T-cell (primary cell): ENCODE measurements at regions not wholly inside any gene's neighbourhood (a gene's known extent, or its start where the extent isn't known, plus 50 kb on each side); places are given as distances from the start of the nearest gene placed in this dataset.

Source experiments
- ATAC-seq, 4 experiments: fragments of 200-7000 bp in 3 of 4; fragments of 150-1000 bp in 1 of 4; cut with Tn5 transposase; replicated peaks in 1 of 4; 1 replicate in 3 of 4; 2 replicates in 1 of 4; pipeline ENCODE4 v1.10.0; 2021; ENCODE audit warnings: moderate library complexity in 3 of 4, mild to moderate bottlenecking in 2 of 4, moderate number of reproducible peaks in 1 of 4
- CTCF ChIA-PET, 2 donors: fragments of 300-600 bp; sonication (Branson Sonifier 250); formaldehyde crosslinking; loops; one replicate each; lab custom pipeline; 2022; ENCODE audit warnings: antibody characterized with exemption in 2 of 2; lab: Charles Lee
- POLR2A ChIA-PET, 2 donors: fragments of 300-600 bp; sonication (Branson Sonifier 250); formaldehyde crosslinking; loops; one replicate each; lab custom pipeline; 2022; ENCODE audit warnings: antibody characterized with exemption in 2 of 2; lab: Charles Lee
- DNase-seq, 35 experiments: peaks; one replicate each; pipeline versions ENCODE4 v3.0.0 to v3.0.0-alpha.2; 2013 to 2023
- H3K27ac ChIP-seq: one replicate; pipeline ENCODE4 v1.5.1; 2013; ENCODE audit warnings: low read length
- H3K27me3 ChIP-seq, 2 experiments: replicated peaks in 1 of 2; 1 replicate in 1 of 2; 2 replicates in 1 of 2; pipeline versions ENCODE4 v1.6.1 to v1.7.0; 2013; ENCODE audit warnings: low read length in 1 of 2, mixed read lengths in 1 of 2; ENCODE audit not compliant: control insufficient read depth in 2 of 2, insufficient read depth in 2 of 2; ENCODE audit errors: extremely low read depth in 1 of 2
- H3K36me3 ChIP-seq, 2 donors: 1 replicate in 1 of 2; 2 replicates in 1 of 2; pipeline versions ENCODE4 v1.6.1 to v1.7.0; 2013; ENCODE audit warnings: low read length in 1 of 2; ENCODE audit not compliant: control insufficient read depth in 2 of 2, insufficient read depth in 1 of 2; ENCODE audit errors: extremely low read depth in 1 of 2
- H3K4me1 ChIP-seq, 2 experiments: 1 replicate in 1 of 2; 2 replicates in 1 of 2; pipeline versions ENCODE4 v1.6.1 to v1.7.0; 2013; ENCODE audit warnings: low read length in 2 of 2, mixed read lengths in 1 of 2; ENCODE audit not compliant: insufficient read depth in 2 of 2, control insufficient read depth in 1 of 2; ENCODE audit errors: extremely low read depth in 1 of 2
- H3K4me3 ChIP-seq, 2 donors: 1 replicate in 1 of 2; 2 replicates in 1 of 2; pipeline versions ENCODE4 v1.5.1 to v1.7.0; 2013; ENCODE audit warnings: mild to moderate bottlenecking in 2 of 2, low read length in 1 of 2, moderate library complexity in 1 of 2; ENCODE audit not compliant: control insufficient read depth in 1 of 2; ENCODE audit errors: extremely low read depth in 1 of 2
- H3K9me3 ChIP-seq: 2 replicates; pipeline ENCODE4 v1.7.0; 2013
- H3K27ac Mint-ChIP-seq, 2 donors: one replicate each; pipeline ENCODE4 v1.8.0; 2020 to 2021; ENCODE audit warnings: mild to moderate bottlenecking in 2 of 2, mixed read lengths in 2 of 2
- H3K27me3 Mint-ChIP-seq, 2 donors: one replicate each; pipeline ENCODE4 v1.8.0; 2021 to 2022; ENCODE audit warnings: mixed read lengths in 2 of 2
- H3K36me3 Mint-ChIP-seq: one replicate; pipeline ENCODE4 v1.8.0; 2021; ENCODE audit warnings: mixed read lengths
- H3K4me1 Mint-ChIP-seq, 3 donors: one replicate each; pipeline ENCODE4 v1.8.0; 2020 to 2022; ENCODE audit warnings: mixed read lengths in 3 of 3, mild to moderate bottlenecking in 1 of 3
- H3K4me3 Mint-ChIP-seq, 3 donors: one replicate each; pipeline ENCODE4 v1.8.0; 2020 to 2022; ENCODE audit warnings: mild to moderate bottlenecking in 3 of 3, mixed read lengths in 3 of 3, moderate library complexity in 3 of 3
- H3K9me3 Mint-ChIP-seq, 3 donors: one replicate each; pipeline ENCODE4 v1.8.0; 2020 to 2022; ENCODE audit warnings: mixed read lengths in 3 of 3
- WGBS: methylation state at CpG from one replicate; pipeline ENCODE4 v1.1.5; 2013; ENCODE audit warnings: missing lambda C conversion rate; ENCODE audit not compliant: insufficient coverage; 5-methylcytosine and 5-hydroxymethylcytosine counted together

DNA sequence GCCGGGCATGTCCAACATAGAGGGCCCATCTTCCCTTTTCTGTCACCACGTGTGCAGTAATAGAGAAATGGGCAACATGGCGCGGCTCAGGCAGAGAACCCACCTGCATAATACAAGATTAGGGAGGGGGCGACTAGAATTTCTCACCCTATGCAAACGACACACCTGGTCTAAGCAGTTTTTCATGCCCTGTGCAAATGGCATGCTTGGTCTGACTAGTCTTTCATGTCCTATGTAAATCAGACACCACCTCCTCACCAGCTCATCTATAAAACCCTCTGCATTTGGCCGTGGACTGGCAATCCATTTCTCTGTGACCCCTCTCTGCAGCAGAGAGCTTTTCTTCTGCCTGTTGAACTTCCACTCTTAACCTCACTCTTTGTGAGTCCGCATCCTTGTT is 180.2 kb upstream of the PZP start:
- 87% methylated on average over 6 of the region's 8 CpGs for WGBS
- CTCF ChIA-PET = no interaction called here

DNA sequence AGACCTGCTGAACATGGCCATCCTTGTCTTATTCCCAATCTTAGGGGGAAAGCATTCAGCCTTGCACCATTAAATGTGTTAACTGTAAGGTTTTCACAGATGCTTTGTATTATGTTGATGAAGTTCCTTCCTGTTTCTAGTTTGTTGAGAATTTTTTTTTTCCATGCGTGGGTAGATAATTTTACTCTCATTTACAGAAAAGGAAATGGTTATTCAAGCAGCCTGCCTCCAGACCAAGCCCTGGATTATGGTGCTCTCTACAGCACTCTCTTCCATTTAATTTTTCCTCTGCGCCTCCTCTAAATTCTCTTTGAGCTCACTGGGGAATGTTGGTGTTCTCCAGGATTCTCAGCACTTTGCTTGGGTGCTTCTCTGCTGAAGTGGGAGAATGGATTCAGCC is 179.3 kb upstream of the PZP start:
- WGBS = no CpG with 5 or more reads among the region's 2 CpGs

More for the DNA sequence above, 180.2 kb upstream of the PZP start:
- Histone ChIP-seq H3K9me3 (no peaks in the 10 kb centered on the region), H3K27me3 (no peaks in the 10 kb centered on the region), H3K27ac (no peak overlapping the region), H3K4me3 (no peak overlapping the region), H3K4me1 (peaks cover 12 to 23% of the 10 kb centered on the region in 2 experiments), H3K36me3 (no peaks in the 10 kb centered on the region)
- Mint-ChIP-seq H3K4me3 (no peak overlapping the region), H3K9me3 (no peaks in the 10 kb centered on the region), H3K27ac (no peak overlapping the region), H3K36me3 (no peaks in the 10 kb centered on the region), H3K4me1 (peaks cover 14 to 20% (median 14%) of the 10 kb centered on the region in 3 donors), H3K27me3 (no peaks in the 10 kb centered on the region)
- ATAC-seq = no peak
- POLR2A ChIA-PET = no interaction called here
- no peak for DNase-seq

DNA sequence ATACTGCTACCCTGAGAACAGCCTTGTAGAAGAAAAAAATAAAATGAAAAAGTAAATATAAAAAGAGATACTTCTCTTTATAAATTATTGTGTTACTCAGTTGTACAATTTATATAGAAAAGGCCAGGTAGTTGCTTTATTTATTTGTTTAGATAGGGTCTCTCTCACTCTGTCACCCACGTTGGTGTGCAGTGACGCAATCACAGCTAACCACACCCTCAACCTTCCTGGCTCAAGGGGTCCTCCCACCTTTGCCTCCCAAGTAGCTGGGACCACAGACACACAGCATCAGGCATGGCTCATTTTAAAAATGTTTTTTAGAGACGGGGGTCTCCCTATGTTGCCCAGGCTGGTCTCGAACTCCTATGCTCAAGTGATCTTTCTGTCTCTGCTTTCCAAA is 175.4 kb upstream of the PZP start:
- Mint-ChIP-seq H3K4me3 (no peak overlapping the region), H3K9me3 (no peaks in the 10 kb centered on the region), H3K4me1 (peaks cover 12 to 20% (median 14%) of the 10 kb centered on the region in 3 donors), H3K27ac (no peak overlapping the region), H3K36me3 (no peaks in the 10 kb centered on the region), H3K27me3 (no peaks in the 10 kb centered on the region)
- no peaks in the 10 kb centered on the region for H3K9me3 ChIP-seq
- WGBS = 100% methylated on average over 1 of the region's 4 CpGs
- no peaks in the 10 kb centered on the region for H3K27me3 ChIP-seq
- H3K36me3 ChIP-seq = no peaks in the 10 kb centered on the region
- H3K4me3 ChIP-seq = no peak overlapping the region
- H3K27ac ChIP-seq = no peak overlapping the region
- CTCF ChIA-PET = no interaction called here
- ATAC-seq (no peak), DNase-seq (no peak)
- POLR2A ChIA-PET = no interaction called here
- peaks cover 12 to 18% of the 10 kb centered on the region in 2 experiments for H3K4me1 ChIP-seq

More for the DNA sequence above, 179.3 kb upstream of the PZP start:
- no peaks in the 10 kb centered on the region for H3K36me3 Mint-ChIP-seq
- H3K27me3 ChIP-seq = no peaks in the 10 kb centered on the region
- H3K36me3 ChIP-seq = no peaks in the 10 kb centered on the region
- no peak overlapping the region for H3K4me3 ChIP-seq
- ChIA-PET POLR2A (no interaction called here), CTCF (no interaction called here)
- no peak overlapping the region for H3K27ac ChIP-seq
- H3K27me3 Mint-ChIP-seq = no peaks in the 10 kb centered on the region
- peak overlapping the region in 1 of 2 donors; percentile 22 for H3K27ac Mint-ChIP-seq
- peaks cover 14 to 20% (median 14%) of the 10 kb centered on the region in 3 donors for H3K4me1 Mint-ChIP-seq
- no peaks in the 10 kb centered on the region for H3K9me3 ChIP-seq
- H3K4me3 Mint-ChIP-seq = no peak overlapping the region
- peaks cover 12 to 23% of the 10 kb centered on the region in 2 experiments for H3K4me1 ChIP-seq
- ATAC-seq (no peak), DNase-seq (no peak)
- H3K9me3 Mint-ChIP-seq = no peaks in the 10 kb centered on the region

DNA sequence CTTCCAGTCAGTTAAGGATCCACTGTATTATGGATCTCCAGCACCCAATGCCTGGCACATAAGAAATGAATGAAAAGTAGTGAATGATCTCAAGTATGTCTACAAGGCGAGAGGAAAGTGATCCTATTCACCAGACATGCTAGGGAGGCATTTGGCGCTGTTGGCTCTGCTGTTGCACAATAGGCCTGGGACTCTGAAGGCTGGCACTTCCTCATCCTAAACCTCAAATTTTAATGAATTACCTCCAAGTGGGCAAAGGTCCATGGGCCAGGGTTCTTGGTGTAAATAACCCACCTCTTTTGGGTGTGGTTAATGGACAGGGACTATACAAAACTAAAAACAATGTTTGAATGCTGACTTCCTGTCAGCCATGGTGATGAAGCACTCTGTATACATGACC is 173.4 kb upstream of the PZP start:
- ATAC-seq (no peak), DNase-seq (no peak)
- peaks cover 0 to 2% of the 10 kb centered on the region in 2 donors for H3K27me3 Mint-ChIP-seq
- no peaks in the 10 kb centered on the region for H3K36me3 Mint-ChIP-seq
- Histone ChIP-seq H3K4me3 (no peak overlapping the region), H3K27me3 (no peaks in the 10 kb centered on the region), H3K36me3 (no peaks in the 10 kb centered on the region), H3K27ac (no peak overlapping the region), H3K4me1 (peaks cover 0 to under 1% of the 10 kb centered on the region in 2 experiments), H3K9me3 (no peaks in the 10 kb centered on the region)
- ChIA-PET CTCF (no interaction called here), POLR2A (no interaction called here)
- 90% methylated on average over 2 of the region's 2 CpGs for WGBS
- no peak overlapping the region for H3K27ac Mint-ChIP-seq
- no peaks in the 10 kb centered on the region for H3K9me3 Mint-ChIP-seq
- H3K4me1 Mint-ChIP-seq = peaks cover under 1 to 7% (median 1%) of the 10 kb centered on the region in 3 donors
- no peak overlapping the region for H3K4me3 Mint-ChIP-seq

DNA sequence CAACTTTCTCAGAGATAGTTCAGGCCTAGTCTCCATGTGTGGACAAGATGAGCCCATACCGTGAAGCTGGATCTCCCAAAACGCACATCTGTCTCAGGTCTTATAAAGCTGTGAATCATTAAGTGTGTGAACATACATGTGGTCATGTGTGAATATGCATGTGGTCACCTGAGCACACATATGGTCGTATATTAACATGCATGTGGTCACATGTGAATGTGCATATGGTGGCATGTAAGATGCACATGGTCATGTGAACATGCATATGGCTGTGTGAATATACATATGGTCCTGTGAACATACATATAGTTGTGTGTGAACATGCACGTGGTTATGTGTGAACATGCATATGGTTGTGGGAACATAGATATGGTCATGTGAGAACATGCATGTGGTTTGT is 172.5 kb upstream of the PZP start:
- no peak overlapping the region for H3K4me3 Mint-ChIP-seq
- no peak overlapping the region for H3K27ac Mint-ChIP-seq
- no peaks in the 10 kb centered on the region for H3K27me3 ChIP-seq
- no peaks in the 10 kb centered on the region for H3K36me3 Mint-ChIP-seq
- CTCF ChIA-PET = no interaction called here
- no peaks in the 10 kb centered on the region for H3K36me3 ChIP-seq
- H3K4me1 Mint-ChIP-seq = peaks cover 0 to 7% (median 0%) of the 10 kb centered on the region in 3 donors
- H3K9me3 ChIP-seq = no peaks in the 10 kb centered on the region
- DNase-seq (no peak), ATAC-seq (no peak)
- H3K27me3 Mint-ChIP-seq = peaks cover 0 to 2% of the 10 kb centered on the region in 2 donors
- POLR2A ChIA-PET = no interaction called here
- H3K4me3 ChIP-seq = no peak overlapping the region
- WGBS = 84% methylated on average over 4 of the region's 4 CpGs
- H3K4me1 ChIP-seq = no peaks in the 10 kb centered on the region
- H3K27ac ChIP-seq = no peak overlapping the region
- H3K9me3 Mint-ChIP-seq = no peaks in the 10 kb centered on the region

DNA sequence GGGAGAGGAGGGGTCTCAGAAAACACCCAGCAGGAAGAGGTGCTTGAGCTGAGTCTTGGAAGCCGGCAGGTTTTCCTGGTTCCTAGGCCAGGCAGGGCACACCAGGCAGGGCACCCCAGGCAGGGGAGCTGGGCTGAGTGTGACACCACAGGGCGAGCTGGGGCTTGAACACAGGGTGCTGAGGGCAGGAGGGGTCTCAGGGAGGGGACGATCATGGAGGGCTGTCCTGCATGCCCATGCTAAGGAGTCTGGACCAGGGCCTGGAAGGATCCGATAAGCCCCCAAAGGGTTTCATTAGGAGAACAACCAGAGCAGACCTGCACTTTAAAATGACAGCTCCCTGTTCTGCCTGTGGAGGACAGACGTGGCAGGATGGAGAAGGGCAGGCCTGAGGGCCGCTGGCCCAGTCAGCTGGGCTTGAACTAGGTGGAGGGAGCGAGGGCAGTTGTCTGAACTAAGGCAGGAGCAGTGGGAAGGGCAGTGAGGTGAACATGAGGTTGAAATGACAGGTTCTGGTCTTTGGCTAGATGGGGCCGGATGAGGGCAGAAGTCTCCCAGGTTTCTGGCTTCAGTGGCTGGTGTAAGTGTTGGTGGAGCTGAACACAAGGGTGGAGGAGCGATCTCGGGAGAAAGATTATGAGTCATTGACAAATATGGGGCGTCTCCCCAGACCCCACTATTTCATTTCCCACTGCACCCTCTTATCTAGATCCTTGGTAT is 171.0 kb upstream of the PZP start:
- H3K36me3 ChIP-seq = no peaks in the 10 kb centered on the region
- Mint-ChIP-seq H3K27ac (no peak overlapping the region), H3K4me3 (no peak overlapping the region), H3K9me3 (no peaks in the 10 kb centered on the region), H3K36me3 (no peaks in the 10 kb centered on the region), H3K4me1 (peaks cover 0 to 5% (median 0%) of the 10 kb centered on the region in 3 donors), H3K27me3 (peaks cover 0 to 2% of the 10 kb centered on the region in 2 donors)
- DNase-seq (no peak), ATAC-seq (no peak)
- POLR2A ChIA-PET = no interaction called here
- CTCF ChIA-PET = no interaction called here
- no peaks in the 10 kb centered on the region for H3K4me1 ChIP-seq
- no peaks in the 10 kb centered on the region for H3K27me3 ChIP-seq
- WGBS = 90% methylated on average over 8 of the region's 11 CpGs
- no peaks in the 10 kb centered on the region for H3K9me3 ChIP-seq
- no peak overlapping the region for H3K4me3 ChIP-seq
- no peak overlapping the region for H3K27ac ChIP-seq
